NCI-H1048 (cell line): ENCODE measurements at regions not wholly inside any gene's neighbourhood (a gene's known extent, or its start where the extent isn't known, plus 50 kb on each side); places are given as distances from the start of the nearest gene placed in this dataset.

Experiments
- DNase-seq: peaks from one replicate; lab custom pipeline; 2025; lab: John Stamatoyannopoulos, UW

DNA sequence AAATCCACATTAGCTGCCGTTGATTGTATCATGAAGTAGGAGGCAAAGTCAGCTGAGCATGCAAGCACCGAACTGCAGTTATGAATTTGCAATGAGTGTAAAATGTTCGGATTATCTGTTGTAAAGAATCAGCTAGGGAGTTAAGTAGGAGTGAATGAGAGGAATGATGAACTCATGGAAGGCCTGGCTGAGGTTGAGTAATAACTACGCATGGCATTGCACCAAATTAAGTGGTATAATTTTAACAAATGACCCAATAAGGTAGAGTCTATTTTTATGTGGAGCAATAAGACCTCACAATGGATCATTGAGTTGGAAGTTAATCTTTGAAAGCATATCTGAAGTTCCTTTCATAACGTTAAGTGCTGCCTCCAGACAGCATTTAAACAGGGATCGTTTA is 288.2 kb upstream of the CHST9 start:
- no peak for DNase-seq

DNA sequence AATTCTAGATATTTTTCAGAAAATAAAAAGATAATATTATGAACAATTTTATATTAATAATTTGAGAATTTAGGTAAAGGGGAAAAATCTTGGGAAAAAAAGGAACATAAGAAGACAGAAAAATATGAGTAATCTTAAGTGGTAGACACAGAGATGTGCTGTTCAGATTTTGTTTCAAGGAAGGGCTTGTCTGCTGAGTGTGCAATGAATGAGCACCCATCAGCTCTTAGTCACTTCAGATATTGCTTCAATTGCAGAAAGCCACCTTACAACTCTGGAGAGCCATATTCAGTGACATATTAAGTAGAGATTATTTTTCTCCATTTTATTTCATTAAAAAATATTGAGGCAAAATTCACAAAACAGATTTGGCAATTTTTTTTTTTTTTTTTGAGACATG is 282.0 kb upstream of the CHST9 start:
- no peak for DNase-seq

DNA sequence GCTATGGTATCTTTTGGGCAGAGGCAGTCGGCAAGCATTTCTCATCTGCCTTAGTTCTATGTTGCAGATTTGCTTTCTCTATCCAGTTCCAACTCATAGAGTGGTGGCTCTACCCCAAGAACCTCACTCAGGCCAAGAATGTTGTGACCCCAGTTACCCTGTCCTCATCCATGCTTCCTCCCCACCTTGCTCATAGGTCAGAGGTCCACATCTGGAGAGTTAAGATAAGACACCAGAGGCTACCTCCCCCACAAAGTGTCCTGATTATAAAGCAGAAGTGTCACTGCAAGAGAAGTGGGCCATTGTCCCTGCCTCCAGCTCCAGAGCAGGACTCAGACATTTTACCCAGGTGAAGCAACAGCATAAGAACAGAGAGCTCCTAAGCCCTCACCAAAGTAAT is 276.8 kb upstream of the CHST9 start:
- no peak for DNase-seq

DNA sequence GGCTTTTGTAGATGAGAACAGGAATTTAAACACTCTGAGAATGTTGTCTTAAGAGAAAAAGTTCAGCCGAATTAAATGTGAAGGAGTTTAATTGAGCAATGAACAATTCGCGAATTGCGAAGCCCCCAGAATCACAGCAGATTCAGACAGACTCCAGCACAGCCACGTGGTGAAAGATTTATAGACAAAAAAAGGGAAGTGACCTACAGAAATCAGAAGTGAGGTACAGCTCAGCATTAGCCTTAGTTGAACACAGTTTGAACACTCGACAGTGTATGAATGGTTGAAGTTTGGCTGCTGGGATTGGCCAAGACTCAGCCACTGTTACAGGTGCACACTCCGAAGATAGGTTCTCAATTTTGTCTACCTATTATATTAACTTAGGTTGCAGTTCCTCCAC is 264.0 kb upstream of the CHST9 start:
- DNase-seq = no peak

DNA sequence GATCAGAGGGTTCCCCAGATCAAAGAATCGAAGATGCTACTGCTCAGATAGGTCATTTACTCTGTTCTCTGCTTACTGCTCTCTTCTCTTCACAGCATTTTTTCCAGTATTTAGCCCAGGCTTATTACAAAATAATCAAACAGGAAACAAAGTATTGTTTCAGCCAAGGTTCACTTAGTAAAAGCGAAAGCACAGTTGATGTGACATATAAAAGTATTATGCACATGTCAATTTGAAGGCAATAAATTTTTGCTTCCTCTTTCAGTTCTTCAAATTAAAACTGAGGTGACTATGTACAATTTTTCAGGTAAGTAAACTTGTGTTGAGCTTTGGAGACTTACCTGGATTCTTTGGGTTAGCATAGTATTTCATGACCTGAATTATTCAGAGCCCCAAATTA is 262.8 kb upstream of the CHST9 start:
- DNase-seq = no peak

DNA sequence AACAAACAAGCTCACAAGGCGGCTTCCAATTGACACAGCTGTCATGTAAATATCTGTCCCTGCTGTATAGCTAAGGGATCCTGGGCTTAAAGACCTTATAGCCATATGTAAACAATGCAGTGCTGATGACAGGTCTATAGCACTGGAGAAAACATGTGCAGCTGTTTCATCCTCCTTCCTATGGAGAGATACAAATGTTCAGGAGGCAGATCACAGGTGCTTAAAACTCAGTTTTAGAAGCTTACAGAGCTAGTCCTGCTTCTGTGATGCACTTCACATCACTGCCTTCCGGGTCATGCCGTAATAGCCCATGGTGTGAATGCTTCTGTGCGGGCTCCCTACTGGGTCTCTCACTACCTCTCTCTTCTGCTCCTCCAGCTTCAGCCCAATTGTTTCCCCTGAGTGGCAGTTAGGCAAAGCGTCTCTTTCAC is 262.4 kb upstream of the CHST9 start:
- DNase-seq = no peak

DNA sequence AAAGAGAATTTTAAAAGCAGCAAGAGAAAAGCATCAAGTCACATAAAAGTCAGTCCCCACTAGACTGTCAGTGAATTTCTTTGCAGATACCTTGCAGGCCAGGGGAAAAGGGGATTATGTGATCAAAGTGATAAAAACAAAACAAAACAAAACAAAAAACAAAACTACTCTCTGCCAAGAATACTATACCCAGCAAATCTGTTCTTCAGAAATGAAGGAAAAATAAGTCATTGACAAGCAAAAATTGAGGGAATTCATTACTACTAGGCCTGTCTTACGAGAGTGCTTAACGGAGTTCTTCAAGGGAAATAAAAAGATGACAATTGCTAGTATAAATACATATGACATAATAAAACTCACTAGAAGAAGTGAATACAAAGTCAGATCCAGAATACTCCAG is 245.5 kb upstream of the CHST9 start:
- DNase-seq = no peak

DNA sequence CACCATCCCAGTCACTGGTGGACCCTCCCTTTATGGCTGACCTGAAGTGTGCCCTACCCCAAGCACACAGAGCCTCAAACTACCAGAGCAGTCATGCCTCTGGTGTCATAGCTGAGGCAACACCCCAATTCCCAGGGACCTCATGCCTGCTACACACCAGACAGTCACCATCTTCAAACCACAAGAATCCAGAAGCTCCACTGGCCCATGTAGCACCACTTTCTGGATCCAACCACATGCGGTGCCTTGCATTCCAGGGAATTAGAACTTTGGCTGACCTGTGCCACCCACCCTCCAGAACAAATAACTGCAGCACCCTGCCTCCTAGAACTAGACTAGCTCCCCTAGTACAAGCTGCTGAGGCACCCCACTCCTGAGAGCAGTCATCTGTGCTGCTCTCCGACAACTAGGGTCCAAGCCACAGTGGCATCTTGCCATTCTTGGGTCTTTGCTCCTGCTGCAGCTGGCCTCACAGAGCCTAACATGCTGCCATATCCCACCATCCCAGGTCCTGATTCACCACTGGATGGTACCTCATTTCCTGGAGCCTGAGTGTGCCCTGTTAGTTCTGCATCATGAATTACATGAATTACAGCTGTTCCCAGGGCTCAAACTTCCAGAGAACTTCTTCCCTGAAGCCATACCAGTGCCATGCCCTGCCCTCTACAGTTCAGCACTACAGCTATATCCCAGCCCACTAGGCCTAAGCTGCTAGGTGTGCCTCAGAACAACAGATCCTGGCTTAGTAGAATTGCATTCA is 243.8 kb upstream of the CHST9 start:
- no peak for DNase-seq

DNA sequence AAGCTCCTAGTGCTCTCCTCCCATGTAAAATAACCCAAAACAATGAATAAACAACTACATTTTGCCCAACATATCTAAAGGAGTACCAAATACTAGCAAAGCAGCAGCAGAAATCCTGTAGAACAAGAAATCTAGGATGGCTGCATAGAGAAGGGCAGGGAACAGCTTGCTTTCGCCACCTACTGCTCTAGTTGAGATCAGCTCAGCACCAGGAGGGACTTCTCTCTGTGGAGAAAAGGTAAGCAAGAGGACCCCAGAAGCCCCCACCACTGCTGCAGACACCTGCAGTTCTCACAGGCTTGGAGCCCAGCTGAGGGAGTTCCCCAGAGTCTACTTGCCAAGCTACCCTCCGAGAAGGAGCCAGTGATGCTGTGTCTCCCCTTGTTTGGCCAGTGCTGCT is 243.0 kb upstream of the CHST9 start:
- DNase-seq = no peak

DNA sequence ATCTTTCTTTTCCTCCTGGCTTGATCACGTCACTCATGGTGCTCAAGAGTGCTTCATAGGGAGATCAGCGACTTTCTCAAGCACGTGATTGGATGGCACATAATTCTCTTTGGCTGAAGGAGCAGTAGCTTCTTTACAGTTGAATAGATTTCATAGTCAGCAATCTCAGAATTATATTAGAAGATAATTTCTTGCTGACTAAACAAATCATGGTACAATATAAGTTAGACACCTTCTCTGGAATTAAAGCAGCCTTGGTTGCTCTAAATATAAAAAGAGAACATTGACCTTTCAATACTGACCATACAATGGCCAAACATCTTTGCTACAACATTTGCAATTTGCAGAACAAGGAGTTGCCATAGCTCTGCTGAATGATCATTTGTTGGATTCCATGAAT is 238.5 kb upstream of the CHST9 start:
- DNase-seq = no peak

DNA sequence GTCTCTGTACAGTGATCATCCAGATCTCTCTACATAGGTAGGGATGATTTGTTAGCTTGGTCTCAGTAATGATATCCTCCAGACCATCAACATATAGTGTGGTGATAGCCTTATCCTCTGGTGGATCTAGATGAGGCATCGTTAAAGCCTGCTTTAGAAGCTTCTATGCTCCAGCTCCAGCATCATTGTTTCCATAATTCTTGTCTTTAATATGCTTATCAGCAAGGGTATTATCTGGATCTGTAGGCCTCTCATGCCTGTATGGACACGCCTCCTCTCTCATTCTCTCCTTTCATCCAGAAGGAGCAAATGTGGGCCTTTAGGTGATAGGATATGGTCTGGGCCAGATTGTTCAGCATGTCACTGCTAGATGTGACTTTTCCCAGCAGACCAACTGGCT is 234.5 kb upstream of the CHST9 start:
- no peak for DNase-seq

DNA sequence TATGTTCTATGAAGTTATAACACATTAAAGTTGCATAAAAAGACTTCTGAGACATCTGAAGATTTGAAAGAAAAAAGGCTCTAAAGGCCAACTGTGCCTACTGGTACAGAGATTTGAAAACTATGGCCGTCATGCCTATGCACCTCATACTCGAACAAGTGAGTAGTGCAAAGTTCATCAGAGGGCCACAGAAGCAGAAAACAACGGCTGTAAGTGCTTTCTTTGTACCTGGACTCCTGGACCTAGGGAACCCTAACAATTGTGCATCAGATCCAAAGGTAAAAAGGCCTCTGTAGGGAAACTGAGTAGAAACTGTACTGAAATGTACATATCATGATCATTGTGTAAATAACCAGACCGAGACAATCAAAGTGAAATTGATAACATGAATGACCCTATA is 230.4 kb upstream of the CHST9 start:
- no peak for DNase-seq

DNA sequence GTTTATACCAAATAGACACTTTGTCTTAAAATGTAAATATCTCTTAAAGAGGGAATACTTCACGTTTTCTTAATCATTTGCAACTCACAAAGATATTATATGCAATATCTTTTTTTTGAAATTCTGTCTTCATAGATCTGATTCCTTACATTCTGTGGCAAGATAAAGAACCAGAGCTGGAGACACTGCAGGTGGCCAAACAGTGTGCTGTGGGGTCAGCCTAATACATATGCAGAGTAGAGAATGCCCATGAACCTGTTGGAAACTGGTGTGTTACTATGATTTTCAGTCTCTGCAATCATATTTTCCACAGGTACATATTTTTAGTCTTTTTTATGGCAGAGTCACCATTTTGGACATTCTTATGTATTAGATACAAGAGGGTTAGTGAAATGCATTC is 229.6 kb upstream of the CHST9 start:
- DNase-seq = no peak

DNA sequence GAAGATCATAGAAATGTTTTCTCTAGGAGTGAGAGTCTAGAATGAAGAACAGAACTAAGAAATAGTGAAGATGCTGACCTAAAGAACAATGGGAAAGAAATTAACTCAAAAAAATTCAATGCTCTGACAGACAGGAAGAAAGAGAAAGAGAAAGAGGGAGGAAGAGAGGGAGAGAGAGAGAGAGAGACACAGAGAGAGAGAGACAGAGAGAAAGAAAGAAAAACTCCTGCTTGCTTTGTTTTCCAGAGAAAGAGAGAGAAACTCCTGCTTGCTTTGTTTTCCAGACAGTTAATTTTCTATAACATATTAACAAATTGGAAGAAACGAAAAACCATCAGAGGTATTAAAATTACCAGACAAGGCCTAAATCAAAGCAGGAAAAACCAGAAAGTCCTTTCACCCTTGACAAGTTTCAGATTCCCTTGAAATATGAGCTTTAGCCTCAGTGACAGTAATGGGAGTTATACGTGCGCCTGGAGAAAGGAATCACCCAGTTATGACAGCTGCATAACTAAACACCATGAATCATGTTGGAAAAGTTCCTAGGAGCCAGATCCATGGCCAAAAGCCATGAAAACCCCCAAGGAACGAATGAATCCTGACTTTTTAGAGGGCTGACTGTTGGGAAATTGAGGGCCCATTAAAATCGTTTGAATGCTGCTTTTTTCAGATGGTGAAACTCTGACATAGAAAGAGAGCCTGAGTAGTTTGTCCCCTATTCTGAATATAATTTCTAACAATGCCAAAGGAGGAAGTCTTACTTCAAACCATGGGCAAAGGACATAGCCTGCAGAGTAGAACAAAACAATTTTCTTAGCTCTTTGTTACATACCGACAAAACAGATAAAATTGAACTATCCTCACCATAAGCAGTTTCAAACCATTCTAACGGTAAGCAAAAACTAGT is 228.6 kb upstream of the CHST9 start:
- DNase-seq = no peak

DNA sequence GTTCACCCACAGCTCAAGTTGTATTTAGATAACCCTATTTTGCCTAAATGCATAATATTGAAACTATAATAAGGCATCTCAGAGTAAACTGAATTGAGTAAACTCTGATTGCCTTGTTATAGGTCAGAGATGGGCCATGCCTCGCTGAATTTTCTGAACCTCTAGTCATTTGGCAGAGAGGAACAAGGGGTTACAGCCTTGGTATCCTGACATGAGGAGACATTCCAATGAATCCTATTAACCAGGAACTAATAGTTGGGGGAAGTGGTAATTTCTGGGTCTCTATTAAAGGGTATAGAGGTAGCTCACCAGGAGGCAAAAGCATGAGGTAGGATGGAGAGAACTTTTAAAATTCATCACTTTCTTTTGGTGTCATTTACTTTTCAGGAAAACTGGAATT is 227.4 kb upstream of the CHST9 start:
- no peak for DNase-seq

DNA sequence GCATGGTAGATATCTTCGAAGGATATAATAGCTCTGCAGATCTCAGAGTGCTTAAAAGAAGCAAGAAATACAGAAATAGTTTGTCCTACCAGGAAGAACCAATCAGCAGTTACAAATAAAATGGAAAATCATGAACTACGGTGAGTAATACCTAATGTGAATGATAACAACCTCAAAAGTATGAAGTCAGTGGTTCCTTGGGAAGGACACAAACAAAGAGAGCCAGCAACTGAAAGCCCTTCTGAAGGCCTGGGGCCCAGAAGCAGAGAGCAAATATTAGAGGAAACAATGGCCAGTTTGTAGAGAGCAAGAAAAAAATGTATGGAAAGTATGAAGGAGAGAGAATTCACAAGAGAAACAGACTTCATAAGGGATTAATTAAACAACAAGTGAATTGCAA is 226.8 kb upstream of the CHST9 start:
- DNase-seq = no peak

DNA sequence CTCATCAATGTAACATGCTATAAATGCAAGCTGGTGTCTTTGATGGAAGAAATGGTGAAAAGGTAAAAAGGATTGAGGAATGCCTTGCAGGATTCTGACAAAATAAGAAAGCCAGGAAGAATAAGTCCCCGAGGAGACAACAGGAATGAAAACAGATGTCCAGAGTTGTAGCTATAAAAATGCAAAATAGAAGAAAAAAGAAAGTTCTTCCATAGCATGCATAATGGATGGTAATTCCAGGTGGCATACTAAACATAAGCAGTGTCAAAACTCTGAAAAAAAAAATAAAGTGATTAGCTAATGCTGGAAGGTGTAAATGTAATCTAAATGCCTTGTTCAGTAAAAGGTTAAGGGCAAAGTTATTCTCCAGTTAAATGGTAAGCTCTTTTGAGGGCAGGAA is 225.9 kb upstream of the CHST9 start:
- no peak for DNase-seq

DNA sequence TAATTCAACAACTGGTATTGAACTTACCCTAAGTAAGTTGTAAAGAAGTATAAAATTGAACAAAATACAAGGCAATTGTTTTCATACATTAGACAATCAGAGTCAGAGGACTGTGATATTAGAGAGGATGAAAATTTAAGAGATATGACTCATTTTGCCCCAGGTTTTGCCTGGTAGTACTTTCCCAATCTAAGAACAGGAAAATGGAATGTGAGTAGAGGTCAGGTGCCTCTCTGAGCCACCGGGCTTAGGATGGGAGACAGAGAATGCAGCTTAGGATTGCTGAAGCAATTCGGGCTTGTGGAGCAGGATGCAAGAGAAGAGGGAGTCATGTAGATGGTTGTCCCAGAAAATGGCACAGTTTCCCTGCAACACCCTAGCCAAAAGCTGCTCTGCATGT is 219.7 kb upstream of the CHST9 start:
- no peak for DNase-seq

DNA sequence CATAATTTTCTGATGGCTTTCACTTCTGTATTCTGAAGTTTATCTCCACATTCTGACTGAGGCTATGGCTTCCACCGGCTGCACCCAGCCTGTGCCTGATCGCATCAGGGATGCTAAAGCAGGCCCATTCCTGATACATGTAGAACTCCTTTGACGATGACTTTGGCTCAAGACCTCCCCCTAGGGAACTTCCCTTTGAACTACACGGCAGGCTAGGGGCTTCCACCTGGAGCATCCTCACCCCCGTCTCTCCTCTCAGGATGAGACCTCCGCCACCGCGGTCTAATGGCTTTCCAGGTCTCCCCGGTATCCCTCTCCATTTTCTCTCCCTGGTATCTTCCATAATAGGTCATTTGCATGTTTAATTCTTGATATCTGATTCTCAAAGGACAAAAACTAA is 214.9 kb upstream of the CHST9 start:
- DNase-seq = no peak

DNA sequence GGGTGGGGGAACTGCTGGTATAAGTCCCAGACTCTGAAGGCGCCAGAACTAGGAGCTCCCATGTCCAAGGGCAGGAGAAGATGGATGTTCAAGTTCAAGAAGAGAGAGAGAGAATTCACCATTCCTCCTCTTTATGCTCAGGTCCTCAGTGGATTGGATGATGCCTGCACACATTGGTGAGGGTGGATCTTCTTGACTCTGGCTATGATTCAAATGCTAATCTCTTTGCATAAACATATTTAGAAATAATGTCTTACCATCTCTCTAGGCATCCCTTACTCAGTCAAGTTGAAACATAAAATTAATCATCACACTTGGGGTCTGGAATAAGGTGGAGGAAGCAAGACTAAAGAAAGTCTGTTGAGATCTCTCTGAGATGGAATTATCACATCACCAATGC is 210.6 kb upstream of the CHST9 start:
- DNase-seq = no peak

DNA sequence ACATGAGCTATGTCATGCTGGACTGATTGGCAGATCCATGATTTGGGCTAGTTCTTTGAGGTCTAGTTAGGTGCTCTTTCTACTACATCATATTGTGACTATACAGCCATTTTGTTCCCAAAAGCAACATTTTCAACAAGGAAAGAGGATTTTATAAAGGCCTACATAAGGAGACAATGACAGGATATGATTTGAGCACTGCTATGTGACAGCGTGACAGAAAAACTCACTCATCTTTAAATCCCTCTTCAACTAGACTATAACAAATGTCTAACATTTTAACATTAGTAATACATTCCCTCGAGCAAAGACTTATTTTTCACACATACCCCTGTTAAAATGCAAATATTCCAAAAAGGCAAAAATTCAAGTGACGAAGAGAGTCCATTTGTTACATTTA is 209.6 kb upstream of the CHST9 start:
- no peak for DNase-seq

DNA sequence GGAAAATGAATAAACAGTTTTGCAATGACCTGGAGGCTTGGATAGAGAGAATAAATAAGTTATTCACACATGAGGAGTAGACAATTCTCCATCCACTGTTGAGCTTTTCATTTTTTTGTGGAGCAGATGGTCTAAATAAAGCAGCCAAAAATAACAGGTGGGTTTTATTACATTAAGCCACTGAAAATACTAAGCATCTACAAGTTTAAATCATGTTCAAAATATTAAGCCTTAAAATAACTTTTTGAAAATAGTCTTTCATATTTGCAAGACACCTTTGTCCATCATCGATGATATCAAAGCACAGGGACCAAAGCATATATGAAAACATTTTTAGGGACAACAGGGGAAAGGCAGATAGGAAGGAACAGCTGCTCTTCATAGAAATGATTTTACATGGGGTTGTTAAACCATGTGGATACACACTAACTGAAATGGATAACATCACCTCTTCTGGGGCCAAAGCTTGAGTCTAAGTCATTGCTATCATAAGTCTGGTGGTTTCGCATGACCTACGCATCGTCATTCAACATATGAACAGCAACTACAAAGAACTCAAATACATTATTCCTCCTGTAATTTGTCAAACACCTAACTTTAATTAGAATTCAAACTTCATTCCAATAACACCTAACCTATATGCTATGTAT is 197.6 kb upstream of the CHST9 start:
- DNase-seq = no peak
